HG02938 (cell line): ENCODE measurements at regions not wholly inside any gene's neighbourhood (a gene's known extent, or its start where the extent isn't known, plus 50 kb on each side); places are given as distances from the start of the nearest gene placed in this dataset.
A peak's percentile ranks its signal among the peaks of the same experiment; 100 is the strongest.
"Not testable (repeated sequence)": the region's sequence is repeated elsewhere in the genome, so short reads cannot be mapped to it uniquely, and the experiment has no call there.

Experiments
- ATAC-seq: cut with Tn5 transposase; IDR thresholded peaks from one replicate; pipeline ENCODE4 v1.9.1; 2021; ENCODE audit warnings: mild to moderate bottlenecking, moderate library complexity; ENCODE audit not compliant: unreplicated experiment

DNA sequence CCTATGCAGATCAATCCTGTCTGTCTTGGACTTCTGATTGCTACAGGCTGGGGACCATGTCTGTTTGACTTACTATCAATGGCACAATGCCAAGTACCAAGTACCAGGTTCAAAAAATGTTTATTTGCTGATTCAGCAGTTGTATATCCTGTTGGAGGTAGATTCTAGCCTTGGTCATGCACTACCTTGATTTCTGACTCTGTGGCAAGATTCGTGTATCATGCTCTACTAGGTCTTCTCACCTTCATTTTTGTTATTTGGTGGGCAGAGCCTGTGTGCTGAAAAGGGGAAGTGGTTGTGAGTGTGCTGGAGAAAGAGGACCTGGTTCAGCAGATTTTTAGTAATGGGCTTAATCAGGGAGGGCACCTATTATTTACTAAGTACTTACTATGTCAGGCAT, 192.4 kb upstream of the MYLIP start:
- ATAC-seq, result peak; percentile 70

DNA sequence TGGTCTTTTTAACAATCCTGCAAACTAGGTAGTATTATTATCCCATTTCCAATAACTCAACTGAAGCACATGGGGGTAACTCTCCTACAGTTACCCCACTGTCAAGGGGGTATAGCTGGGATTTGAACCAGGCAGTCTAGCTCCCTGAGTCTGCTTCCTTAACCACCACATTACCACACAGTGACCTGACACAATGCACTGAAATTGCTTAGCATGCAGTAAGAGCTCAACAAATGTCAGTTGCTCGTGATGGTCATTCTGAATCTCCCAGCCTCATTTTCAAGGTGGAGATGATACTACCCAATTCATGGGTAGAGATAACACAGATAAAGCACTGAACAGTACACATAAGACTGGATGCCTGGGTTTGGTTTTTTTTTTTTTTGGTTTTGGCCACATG, 193.2 kb upstream of the MYLIP start:
- no peak for ATAC-seq

DNA sequence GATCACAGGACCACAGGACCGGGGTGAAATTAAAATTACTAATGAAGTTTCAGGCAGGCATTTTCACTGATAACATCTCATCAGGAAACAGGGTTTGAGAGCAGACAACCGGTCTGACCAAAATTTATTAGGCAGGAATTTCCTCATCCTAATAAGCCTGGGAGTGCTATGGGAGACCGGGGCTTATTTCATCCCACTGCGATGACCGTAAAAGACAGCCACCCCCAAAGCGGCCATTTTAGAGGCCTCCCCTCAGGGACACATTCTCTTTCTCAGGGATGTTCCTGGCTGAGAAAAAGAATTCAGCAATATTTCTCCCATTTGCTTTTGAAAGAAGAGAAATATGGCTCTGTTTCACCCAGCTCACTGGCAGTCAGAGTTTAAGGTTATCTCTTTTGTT, 197.2 kb upstream of the MYLIP start:
- ATAC-seq, result not testable (repeated sequence)

DNA sequence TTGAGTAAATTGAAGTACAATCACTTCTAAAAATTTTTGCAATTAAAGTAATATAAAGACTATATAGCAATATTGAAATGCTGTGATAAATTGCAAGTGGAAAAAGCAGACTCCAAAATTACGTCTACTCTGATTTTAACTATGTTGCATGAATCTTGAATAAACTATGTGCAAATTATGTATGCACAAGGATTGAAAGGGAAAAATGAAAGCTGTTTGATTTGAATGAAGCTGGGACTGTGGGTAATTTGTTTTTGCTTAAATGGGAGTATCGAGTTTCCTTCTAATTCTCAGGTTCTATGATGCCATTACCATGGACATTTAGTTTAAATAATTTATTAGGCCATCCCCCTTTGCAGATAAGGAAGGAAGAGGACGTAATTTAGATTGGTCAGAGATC, 198.7 kb upstream of the MYLIP start:
- no peak for ATAC-seq

DNA sequence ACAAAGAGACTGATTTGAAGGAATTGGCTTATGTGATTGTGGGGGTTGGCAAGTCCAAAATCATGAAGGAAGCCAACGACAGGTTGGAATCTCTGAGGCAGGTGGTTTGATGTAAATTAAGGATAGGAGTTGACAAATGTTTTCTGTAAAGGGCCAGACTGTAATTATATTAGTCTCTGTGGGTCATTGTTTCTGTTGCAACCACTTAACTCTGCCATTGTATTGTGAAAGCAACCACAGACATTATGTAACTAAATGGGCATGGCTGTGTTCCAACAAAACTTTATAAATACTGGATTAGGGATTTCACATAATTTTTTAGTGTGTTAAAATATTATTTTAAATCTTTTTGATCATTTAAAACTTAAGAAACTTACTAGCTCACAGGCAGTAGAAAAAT, 199.2 kb upstream of the MYLIP start:
- ATAC-seq, result no peak

DNA sequence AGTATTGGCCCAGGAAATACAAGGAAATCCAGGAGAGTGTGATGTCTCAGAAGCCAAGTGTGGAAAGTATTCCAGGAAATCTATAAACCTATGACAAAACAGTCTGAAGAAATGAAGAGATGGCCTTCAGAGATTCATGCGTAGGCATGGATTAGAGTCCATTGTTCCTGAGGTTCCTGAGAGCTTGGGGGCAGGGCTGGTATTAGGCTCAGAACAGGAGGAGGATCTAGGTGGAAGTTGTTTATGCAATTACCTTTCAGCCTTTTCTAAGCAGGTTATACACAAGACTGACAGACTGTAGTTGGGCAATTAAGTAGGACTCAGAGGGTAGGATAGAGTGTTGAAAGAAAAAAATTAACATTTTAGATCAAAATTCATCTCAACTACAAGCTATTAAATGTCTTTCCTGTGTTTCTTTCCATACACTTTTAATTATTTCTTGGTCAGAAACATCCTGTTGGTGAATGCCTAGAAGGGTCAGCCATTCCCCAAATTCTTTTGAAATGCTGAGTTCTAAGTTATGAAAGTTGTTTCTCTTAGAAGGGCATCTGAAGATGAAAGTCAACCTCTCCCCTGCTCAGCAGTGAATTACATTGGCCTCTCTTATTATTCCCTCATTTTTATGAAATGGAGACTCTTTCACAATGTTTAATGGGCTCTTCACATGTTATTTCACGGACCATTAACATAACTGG, 201.2 kb upstream of the MYLIP start:
- ATAC-seq, result no peak

DNA sequence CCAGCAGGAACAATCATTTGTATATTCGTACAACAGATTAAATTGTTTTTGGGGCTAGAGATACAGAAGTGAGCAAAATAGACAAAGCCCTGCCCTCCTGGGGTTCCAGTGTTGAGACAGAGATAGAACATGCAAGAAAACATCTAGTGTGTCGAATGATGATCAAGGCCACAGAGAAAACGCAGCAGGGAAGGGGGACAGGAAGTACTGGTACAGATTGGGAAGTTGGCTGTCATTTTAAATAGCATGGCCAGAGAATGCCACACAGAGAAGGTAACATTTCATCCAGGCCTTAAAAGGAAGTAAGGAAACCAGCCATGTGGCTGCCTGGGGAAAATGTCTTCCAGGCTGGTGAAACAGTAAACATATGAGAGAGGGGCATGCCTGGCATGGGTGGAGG, 202.6 kb upstream of the MYLIP start:
- no peak for ATAC-seq

DNA sequence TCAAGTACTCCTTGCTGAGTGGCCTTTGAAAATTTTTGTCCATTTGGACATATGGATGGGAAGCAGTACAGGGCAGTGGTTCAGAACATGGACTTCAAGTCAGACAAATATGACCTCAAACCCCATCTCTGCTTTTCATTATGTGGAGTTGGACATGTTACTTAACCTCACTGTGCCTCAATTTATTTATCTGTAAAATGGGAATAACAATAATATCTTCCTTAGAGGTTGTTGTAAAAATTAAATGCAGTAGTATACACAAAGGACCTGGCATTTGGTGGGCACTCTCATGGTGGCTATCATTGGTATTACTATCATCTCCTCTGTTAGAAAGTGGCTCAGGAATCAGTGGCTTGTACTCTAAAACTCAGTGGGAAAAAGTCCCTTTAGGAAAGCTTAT, 204.0 kb upstream of the MYLIP start:
- no peak for ATAC-seq

DNA sequence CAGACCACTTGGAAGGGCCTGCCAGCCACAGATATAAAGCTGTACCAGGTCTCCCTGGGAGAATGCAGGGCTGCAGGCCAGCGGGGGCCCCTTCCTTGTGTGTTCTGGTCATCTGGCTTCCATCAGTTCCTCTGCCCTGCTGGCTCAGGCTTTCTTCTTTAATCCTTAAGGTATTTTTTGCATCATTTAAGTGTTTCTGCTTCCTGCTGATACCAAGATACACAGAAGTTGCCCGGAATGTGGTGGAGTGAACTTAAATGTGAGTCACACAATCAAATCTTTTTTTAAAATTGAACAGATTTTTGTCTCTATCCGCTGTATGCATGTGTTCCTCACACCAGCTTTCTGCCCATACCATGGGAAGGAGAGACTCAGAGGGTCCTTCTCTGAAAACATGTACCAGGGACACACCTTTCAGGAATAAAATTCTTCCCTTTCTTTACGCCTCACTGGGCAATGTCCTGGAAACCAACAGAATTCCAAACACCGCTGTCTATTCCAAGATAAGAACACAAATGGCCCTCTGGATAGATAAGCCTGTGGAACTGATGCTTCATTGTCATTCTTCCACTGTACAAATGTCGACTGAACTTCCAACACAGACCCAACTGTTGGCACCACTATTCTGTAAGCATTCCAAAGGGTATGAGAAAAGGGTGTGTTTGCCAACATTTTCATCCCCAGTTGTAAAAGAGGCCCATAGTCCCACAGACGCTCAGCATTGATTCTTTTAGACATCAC, 206.2 kb upstream of the MYLIP start:
- ATAC-seq, result no peak

DNA sequence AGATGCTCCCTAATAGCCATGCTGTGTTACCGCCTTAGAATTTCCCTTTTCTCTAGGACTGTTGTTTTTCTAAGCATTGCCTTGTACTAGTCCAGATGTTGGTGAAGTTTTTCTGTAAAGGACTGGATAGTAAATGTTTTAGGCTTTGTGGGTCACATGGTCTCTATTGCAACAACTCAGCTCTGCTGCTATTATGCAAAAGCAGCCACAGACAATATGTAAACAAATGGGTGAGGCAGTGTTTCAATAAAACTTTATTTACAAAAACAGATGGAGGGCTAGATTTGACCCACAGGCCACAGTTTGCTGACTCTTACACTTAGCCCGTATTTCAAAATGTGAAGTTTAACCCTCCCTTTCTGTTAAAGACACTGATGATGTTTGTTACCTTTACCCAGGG, 207.6 kb upstream of the MYLIP start:
- ATAC-seq, result no peak

DNA sequence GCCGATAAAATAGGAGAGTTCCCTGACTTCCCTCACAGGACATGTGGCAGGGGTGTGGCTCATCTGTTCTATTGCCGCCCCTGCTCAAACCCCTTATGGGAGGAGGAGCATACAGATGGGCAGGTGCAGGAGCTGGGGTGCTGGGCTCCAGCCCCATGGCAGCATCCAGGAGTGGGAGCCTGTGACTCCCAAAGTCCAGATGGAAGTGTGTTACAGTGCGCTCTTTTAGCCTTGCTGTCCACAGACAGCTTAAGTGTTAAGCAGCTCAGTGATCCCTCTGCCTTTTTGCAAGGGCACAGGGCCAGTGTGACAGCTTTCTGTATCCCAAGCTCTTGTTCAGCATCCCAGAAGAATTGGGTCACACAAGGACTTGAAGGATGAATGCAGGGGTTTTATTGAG, 212.3 kb upstream of the MYLIP start:
- no peak for ATAC-seq

DNA sequence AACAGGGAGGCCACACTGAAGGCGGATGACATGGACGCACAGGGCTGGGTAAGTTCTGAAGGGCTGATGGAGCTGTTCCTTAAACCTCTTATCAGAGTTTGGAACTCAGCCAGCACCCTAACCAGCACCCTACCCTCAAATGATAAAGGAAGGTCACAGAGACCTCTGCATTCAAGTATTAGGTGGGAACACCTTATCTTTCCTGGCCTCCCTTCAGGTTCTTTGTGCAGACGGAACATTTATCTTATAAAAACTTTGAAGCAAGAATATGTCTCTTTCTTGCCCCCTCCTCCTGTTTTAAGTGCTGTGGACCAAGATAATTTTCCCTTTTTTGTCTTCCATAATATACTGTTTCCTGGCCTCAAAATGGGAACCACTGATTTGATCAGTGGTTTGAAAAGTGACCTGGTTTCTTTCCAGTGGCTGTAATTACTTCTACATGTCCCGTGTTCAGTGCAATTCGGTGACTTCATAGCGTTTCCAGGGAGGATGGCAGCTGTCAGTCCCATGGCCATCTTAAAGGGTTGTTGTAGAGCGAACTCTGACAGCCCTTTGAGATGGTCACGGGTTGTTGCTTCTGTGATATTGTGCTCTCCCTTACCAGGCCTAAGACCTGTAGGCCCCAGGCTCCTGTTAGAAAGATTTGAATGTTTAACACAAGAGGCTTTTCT, 213.2 kb upstream of the MYLIP start:
- no peak for ATAC-seq

DNA sequence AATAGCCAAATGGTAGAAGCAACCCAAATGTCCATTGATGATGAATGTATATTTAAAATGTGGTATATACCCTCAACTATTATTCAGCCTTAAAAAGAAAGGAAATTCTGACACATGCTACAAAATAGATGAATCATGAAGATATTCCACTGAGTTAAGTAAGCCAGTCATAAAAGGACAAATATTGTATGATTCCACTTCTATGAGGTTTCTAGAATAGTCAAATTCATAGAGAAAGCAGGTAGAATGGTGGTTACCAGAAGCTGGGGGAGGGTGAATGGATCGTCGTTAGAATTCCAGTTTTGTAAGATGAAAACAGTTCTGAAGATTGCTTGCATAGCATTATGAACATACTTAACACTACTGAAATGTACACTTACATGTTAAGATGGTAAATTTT, 214.3 kb upstream of the MYLIP start:
- no peak for ATAC-seq

DNA sequence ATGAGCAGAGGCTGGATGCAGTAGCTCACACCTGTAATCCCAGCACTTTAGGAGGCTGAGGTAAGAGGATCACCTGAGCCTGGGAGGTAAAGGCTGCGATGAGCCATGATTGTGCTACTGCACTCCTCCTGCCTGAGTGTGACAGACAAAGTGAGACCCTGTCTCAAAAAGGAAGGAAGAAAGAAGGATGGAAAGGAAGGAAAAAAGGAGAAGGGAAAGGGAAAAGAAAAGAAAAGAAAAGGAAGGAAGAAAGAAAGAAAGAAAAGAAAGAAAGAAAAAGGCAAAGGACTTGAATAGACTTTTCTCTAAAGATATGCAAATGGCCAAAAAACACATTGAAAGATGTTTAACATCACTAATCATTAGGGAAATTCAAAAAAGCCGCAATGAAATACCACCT, 215.3 kb upstream of the MYLIP start:
- ATAC-seq, result no peak

DNA sequence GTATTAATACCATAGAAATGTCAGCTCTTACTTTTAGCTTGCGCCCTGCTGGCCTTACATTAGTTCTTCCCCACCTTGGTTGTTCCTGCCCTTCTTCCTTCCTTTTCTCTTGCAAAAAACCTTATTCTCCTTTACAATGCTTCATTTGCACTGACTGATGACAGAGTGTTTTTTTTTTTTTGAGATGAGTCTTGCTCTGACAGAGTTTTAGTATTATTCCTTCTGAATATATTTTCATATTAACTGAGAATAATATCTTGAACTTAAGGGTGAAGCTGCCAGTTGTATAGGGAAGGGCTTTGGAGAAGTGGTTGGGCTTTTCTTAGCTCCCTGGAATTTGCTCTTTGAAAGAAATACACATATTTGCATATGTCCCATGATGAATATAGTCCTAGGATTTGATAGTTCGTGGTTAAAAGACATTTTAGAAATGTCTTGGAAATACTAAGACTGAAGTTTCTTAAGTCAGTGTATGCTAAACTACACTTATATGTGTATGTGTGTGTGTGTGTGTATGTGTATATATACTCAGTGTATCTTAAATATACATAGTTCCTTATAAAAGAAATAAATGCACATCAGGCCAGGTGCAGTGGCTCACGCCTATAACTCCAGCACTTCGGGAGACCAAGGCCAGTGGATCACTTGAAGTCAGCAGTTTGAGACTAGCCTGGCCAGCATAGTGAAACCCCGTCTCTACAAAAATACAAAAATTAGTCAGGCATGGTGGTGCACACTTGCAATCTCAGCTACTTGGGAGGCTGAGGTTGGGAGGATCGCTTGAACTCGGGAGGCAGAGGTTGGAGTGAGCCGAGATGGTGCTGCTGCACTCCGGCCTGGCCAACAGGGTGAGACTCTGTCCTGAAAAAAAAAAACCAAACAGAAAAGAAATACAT, 216.1 kb upstream of the MYLIP start:
- ATAC-seq, result no peak

DNA sequence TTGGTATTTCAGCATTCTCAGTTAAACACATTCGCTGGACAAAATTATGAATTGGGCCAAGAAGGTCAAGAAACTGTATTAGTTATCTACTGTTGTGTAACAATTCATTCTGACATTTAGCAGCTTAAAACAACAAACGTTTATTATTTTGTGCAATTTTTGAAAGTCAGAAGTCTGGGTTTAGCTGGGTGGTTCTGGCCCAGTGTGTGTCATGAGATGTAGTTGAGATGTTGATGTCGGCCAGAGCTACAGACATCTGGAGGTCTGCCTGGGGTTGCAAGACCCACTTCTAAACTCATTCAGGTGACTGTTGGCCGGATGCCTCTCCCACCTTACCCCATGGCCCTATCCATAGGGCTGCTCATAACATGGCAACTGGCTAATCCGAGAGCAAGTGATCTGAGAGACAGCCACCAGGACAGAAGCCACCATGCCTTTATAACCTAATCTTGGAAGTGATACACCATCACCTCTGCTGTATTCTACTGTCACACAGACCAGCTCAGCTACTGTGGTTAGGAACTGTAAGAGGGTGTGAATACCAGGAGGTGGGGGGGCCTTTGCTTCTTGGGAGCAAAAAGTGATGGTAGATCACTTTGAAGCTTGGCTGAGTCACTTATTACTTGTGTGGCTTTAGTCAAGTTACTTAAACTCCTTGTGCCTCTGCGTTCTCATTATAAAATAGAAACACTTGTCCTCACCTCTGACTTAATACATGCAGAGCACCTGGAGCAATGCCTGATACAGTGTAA, 217.0 kb upstream of the MYLIP start:
- no peak for ATAC-seq

DNA sequence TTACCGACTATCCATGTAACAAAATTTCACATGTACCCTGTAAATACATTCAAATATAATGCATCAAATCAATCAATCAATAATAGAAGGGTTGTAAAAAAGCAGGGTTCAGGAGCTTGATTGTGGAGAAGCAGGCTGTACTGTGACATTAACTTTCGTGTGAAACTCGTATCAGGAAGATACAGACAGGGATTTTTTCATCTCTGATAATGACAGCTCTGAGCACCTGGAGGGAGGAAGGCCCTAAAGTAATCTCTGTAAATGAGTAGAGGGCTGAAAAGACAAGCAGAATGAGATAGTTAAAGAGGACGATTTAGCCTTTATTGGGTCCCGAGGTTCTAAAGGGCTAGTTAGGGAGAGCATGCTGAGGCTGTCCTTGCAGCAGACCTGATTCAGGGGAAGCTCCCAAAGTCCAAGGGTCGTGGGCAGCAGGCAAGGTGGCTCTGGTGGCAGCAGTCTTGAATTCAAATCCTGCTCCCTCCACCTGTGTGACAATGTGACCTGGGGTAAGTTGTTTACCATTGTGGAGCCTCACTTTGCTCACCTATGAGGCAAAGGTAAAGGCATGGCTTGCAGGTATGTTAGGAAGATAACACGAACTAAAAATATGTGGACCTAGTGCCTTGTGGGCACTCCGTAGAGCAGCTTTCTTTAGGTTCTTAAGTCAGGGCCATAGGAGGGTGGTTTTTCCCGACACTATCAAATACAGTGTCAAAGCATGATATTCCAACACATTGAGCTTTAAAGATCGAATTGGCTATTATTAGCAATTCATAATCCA, 219.4 kb upstream of the MYLIP start:
- no peak for ATAC-seq

DNA sequence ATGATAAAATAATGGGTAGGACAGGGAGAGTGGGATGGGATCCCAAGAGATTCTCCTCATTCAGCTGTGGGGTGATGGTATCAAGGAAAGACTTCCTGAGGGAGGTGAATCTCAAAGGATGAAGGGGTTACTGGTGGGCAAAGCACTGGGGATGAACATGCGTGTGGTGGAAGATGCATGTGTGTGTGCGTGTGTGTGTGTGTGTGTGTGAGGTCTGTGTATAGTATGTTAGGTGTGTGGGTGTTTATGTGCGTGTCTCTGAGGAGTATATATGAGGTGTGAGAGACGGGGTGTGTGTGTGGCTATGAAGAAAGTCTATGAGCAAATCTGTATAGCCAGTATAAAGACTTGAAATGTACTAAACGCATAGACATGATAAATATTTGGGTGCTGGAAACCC, 220.0 kb upstream of the MYLIP start:
- no peak for ATAC-seq

DNA sequence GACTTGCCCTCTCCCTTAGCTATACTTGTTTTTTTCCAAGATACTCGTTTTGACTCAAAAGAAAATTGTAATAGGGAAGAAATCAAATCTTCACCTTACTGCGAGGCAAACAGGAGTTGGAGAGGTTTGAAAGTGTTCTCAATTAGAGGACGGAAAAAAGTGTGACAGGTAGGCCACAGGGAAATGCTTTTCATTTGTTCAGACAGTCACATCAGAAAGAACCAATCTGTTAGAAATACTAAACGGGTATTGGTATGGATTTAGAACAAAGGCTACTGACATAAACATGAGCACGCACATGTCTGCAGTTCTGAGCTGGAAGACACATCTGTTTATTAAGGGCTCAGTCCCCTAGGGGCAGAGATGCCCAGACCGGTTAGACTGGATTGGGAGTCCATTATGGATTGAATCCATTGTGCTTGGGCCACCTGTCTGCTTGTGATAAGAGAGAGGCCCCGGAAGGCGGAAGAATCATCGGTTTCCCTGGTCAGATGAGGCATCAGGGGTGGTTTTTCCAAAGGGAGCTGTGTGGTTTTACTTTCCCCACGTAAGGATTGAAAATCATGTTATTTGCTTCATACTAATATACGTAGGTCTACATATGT, 220.9 kb upstream of the MYLIP start:
- ATAC-seq, result no peak
